HG03558 (cell line): ENCODE measurements at regions not wholly inside any gene's neighbourhood (a gene's known extent, or its start where the extent isn't known, plus 50 kb on each side); places are given as distances from the start of the nearest gene placed in this dataset.
"Not testable (repeated sequence)": the region's sequence is repeated elsewhere in the genome, so short reads cannot be mapped to it uniquely, and the experiment has no call there.

Source experiments
- ATAC-seq: cut with Tn5 transposase; IDR thresholded peaks from one replicate; pipeline ENCODE4 v1.9.1; 2021; ENCODE audit warnings: moderate number of reproducible peaks; ENCODE audit not compliant: unreplicated experiment; ENCODE audit errors: extremely low read depth

DNA sequence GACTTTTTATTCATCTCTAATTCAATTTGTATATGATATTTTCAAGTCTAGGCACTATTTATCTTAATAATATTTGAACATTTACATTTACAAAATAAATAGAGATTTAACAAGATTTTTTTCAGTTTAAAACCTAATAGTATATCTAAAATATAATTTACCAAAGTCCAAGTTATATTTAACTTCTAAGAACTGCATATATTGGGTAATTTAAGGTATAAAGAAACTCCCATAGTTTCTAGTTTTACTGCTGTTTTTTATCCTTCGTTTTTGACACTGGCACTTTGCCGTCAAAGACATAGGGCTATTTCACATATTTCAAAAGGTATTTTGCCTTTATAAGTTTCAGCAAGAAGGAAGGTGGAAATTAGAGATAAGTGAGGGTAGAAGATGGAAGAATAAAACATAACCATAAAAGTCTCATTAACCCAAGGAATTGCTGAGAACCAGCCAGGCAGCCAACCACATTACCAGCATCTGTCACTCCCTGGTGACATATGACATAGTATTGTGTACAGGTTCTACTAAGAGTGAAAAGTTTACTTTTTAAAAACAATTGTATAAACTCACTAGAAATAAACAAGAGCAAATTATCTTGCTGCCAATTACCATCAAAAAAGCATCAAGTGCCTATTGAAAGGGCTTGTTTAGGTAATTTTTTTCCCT is 251.5 kb downstream of the NSUN3 start:
- ATAC-seq: no peak

DNA sequence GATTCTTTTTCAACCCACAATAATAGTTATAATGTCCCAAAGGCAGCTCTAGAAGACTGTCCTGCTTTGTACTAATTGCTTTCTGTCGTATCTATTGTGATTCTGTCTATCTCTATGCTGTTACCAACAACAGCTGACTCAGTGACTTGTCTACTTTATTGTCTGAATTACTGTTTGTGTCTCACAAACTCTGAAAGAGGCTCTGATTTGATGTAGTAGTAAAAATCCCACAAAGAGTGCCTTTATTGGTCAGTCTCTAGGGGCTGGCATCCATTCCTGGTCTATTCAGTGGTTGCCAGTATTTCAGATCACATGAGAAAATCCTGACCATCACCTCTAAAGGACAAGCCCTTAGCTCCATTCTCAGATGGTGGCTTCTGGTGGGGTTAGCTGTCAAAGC is 254.2 kb downstream of the NSUN3 start:
- ATAC-seq: no peak

GRCh38 chr3:94323596-94323995 is 260.7 kb downstream of the NSUN3 start:
- ATAC-seq: no peak

- ATAC-seq: no peak
Observed at GRCh38 chr3:94331831-94332230, 269.0 kb downstream of the NSUN3 start.

GRCh38 chr3:94336046-94336753 is 273.3 kb downstream of the NSUN3 start:
- ATAC-seq: no peak

- no peak for ATAC-seq
Observed at GRCh38 chr3:94345101-94345500, 282.2 kb downstream of the NSUN3 start.

- no peak for ATAC-seq
Observed at GRCh38 chr3:94349310-94349878, 286.5 kb downstream of the NSUN3 start.

DNA sequence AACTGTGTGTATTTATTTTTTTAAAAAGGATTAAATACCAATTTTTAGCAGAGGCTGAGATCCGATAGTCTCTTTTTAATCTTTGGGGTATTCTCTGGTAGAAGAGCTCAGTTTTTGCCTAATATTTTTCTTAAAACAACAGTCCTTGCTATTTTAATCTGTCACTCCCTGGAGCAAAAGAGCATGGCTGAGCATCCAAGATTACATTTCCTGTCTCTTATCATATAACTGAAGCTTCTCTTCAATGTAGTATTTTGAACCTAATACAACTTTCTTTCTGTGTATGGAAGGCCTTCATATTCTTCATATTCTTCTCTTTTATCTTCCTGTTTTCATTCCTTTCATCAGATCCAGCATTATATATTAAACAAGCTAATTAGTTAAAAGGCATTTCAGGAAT is 293.7 kb downstream of the NSUN3 start:
- no peak for ATAC-seq

DNA sequence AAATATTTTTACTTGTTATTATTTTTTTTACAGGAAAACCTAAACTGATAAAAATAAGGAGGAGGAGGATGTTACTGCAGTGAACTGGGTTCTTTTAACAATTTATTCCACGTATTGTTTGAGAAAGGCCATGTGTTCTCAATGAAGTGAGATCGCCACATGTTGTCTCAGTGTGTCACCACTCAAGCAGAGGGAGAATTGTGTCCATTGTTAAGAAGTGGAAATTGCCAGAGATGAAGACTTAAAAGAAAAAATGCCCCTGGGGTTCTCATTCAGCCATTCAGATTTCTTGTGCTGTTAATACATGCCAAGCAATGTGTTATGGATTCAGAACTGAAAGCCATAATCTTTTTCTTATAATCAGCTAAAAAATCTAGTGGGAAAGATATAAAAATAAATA is 297.1 kb downstream of the NSUN3 start:
- ATAC-seq: no peak

- no peak for ATAC-seq
Observed at GRCh38 chr3:94360987-94361386, 298.1 kb downstream of the NSUN3 start.

GRCh38 chr3:94362393-94362792 is 299.5 kb downstream of the NSUN3 start:
- ATAC-seq: no peak

- ATAC-seq: no peak
Observed at GRCh38 chr3:94365006-94365405, 302.1 kb downstream of the NSUN3 start.

DNA sequence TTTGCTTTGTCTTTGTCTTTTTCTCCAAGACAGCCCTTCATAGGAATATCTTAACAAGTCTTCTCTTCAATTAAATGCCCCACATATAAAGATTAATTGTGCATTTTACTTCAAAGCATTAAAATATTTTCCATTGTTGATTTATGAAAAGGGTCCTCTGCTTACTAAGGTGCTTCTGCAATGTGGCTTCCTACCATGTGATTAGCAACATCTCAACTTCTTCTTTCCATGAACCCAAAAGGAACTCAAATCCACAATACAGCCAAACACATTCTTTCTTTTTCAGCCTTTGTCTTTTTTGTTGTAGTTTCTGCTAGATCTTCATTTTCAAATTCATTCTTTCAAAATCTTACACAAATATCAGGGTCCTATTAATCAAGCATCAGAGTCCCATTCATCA is 309.2 kb downstream of the NSUN3 start:
- ATAC-seq: no peak

DNA sequence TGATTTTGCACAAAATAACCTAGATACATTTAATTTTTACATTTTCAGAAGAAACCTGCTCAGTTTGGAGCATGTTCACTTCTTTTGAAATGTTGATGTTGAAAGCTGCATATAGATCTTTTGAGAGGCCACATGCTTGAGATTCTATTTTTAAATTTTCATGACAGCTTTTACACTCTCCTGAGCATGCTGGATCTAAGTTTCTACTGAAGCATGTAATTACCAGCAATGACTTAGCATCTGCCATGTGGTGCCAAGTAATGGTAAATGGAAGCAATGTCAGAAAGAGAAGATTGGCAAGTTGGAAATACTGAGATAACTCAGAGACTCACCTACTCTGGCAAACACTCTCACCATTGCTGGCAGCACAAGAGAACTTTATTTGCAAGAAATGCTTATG is 310.6 kb downstream of the NSUN3 start:
- ATAC-seq: no peak

DNA sequence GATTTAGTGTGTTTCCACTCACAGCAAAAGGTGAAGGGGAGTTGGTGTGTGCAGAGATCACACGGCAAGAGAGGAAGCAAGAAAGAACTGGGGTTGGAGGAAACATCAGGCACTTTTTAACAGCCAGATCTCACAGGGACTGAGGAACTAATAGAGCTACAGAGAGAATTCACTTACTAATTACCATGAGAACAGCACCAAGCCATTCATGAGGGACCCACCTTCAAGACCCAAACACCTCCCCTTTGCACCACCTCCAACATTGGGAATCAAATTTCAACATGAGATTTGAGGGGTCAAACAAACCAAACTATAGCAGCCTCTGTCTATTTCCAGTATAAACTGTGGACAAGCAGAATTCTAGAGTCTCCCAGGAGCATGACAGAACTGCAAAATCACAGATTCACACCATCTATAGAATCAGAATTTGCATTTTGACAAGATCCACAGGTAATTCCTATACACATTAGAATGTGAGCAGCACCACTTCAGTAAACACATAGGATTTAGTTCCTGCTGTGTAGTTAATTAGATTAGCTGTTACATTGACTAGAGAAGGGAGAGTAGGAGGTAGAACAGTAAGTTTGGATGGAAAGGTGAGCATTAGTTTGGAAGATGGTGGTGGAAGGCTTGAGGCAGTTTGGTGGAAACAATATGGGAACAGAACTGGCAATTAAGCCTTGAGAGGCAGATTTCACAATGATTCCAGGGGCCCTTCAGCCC is 311.7 kb downstream of the NSUN3 start:
- ATAC-seq: no peak

GRCh38 chr3:94377123-94377696 is 314.3 kb downstream of the NSUN3 start:
- not testable (repeated sequence) for ATAC-seq

DNA sequence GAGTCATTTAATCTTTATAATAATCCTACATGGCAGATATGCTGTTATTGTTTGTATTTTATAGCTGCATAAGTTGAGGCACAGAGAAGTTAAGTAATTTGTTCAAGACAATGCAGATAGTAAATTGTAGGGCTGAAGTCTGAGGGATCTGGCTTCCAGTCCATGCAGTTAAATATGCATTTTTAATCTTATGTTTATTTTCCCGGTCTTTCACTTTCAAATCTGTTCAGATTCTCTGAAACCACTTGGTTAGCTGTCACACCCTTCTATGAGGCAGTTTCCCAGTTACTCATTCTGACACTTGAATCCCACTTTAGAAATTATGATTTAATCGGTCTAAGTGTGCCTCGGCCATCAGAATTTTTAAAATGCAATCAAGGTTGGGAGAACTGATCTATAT is 315.0 kb downstream of the NSUN3 start:
- ATAC-seq: not testable (repeated sequence)

- no peak for ATAC-seq
Observed at GRCh38 chr3:94378322-94378721, 315.5 kb downstream of the NSUN3 start.

GRCh38 chr3:94379264-94379663 is 316.4 kb downstream of the NSUN3 start:
- no peak for ATAC-seq

- ATAC-seq: no peak
Observed at GRCh38 chr3:94394885-94395284, 332.0 kb downstream of the NSUN3 start.

DNA sequence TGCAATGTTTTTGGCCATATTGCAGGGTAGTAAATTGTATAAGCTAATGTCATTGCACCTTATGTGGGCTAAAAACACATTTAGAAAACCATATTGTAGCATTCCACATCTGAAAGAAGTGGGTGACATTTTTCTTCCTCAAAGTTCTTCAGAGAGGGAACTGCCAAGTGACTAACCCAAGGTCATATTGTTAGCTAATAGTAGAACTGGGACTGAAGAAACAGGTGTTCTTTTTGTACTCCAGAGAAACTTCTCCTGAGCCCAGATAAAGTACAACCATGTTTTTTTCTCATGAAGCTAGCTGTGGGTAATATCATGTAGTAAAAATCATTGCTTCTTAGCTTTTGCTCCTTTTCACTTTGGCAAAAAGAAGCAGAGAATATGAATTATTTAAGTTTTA is 333.0 kb downstream of the NSUN3 start:
- no peak for ATAC-seq
